ENCODE measurements at regions not wholly inside any gene's neighbourhood (a gene's known extent, or its start where the extent isn't known, plus 50 kb on each side); places are given as distances from the start of the nearest gene placed in this dataset. TPM values are rescaled to one million over a fixed set of nuclear protein-coding genes. Genes with fewer than 3 reads are reported as not detected.

Small RNA genes lying in the stretch of these regions (microRNA-seq; reads per million reads assigned to microRNA genes)
- not detected for gene MIR1299
